WTC11 (cell line): ENCODE measurements at regions not wholly inside any gene's neighbourhood (a gene's known extent, or its start where the extent isn't known, plus 50 kb on each side); places are given as distances from the start of the nearest gene placed in this dataset.

Experiments used
- ATAC-seq: fragments of 200-7000 bp; cut with Tn5 transposase; 2 replicates; pipeline ENCODE4 v1.10.0; 2021; ENCODE audit warnings: mild to moderate bottlenecking, moderate library complexity
- CTCF ChIA-PET: fragments of 300-600 bp; sonication (Branson Sonifier 250); formaldehyde crosslinking; loops from one replicate; lab custom pipeline; 2021; ENCODE audit warnings: antibody characterized with exemption; lab: Charles Lee
- POLR2A ChIA-PET: fragments of 350-600 bp; sonication (Branson Sonifier 250); formaldehyde crosslinking; loops from one replicate; lab custom pipeline; 2021; ENCODE audit warnings: antibody characterized with exemption; lab: Charles Lee
- DNase-seq: peaks from one replicate; pipeline ENCODE4 v3.0.0; 2021; ENCODE audit warnings: low spot score
- H3K27ac Mint-ChIP-seq: 2 replicates; pipeline ENCODE4 v1.8.0; 2021; ENCODE audit warnings: mixed read lengths
- H3K27me3 Mint-ChIP-seq: 2 replicates; pipeline ENCODE4 v1.8.0; 2021; ENCODE audit warnings: low read depth, mild to moderate bottlenecking, moderate library complexity, mixed read lengths
- H3K36me3 Mint-ChIP-seq: 2 replicates; pipeline ENCODE4 v1.8.0; 2021; ENCODE audit warnings: mixed read lengths
- H3K4me1 Mint-ChIP-seq: 2 replicates; pipeline ENCODE4 v1.8.0; 2022; ENCODE audit warnings: mixed read lengths
- H3K4me3 Mint-ChIP-seq: 2 replicates; pipeline ENCODE4 v1.8.0; 2021; ENCODE audit warnings: mild to moderate bottlenecking, moderate library complexity, mixed read lengths
- H3K9me3 Mint-ChIP-seq: 2 replicates; pipeline ENCODE4 v1.8.0; 2021; ENCODE audit warnings: mixed read lengths
- AFF4 ChIP-seq: sonication (generic); formaldehyde crosslinking; IDR thresholded peaks from 2 replicates; pipeline ENCODE4 v1.8.1; 2023; ENCODE audit warnings: mild to moderate bottlenecking, missing genetic modification reagents, borderline replicate concordance
- AR ChIP-seq: fragments of 250-450 bp; sonication (Bioruptor Pico); IDR thresholded peaks from 2 replicates; pipeline ENCODE4 v1.9.0; 2021; ENCODE audit warnings: mild to moderate bottlenecking
- ATF1 ChIP-seq: sonication (generic); formaldehyde crosslinking; IDR thresholded peaks from 2 replicates; pipeline ENCODE4 v1.8.1; 2023; ENCODE audit warnings: mild to moderate bottlenecking, moderate library complexity, missing genetic modification reagents
- ATF2 ChIP-seq: sonication (generic); formaldehyde crosslinking; IDR thresholded peaks from 2 replicates; pipeline ENCODE4 v1.8.1; 2022; ENCODE audit warnings: low read depth, missing genetic modification reagents, borderline replicate concordance
- CDX4 ChIP-seq: fragments of 250-450 bp; sonication (Bioruptor Pico); IDR thresholded peaks from 2 replicates; pipeline ENCODE4 v1.9.0; 2021; ENCODE audit warnings: moderate library complexity, mild to moderate bottlenecking, inconsistent platforms, borderline replicate concordance
- GABPB1 ChIP-seq: sonication (generic); formaldehyde crosslinking; IDR thresholded peaks from 2 replicates; pipeline ENCODE4 v1.8.1; 2023; ENCODE audit warnings: mild to moderate bottlenecking, missing genetic modification reagents
- GTF2I ChIP-seq: fragments of 250-450 bp; sonication (Bioruptor Pico); conservative IDR thresholded peaks from 2 replicates; pipeline ENCODE4 v1.4.0; 2021; ENCODE audit warnings: mild to moderate bottlenecking
- MAX ChIP-seq: sonication (generic); formaldehyde crosslinking; IDR thresholded peaks from 2 replicates; pipeline ENCODE4 v1.8.0; 2022; ENCODE audit warnings: mild to moderate bottlenecking, missing genetic modification reagents
- NFYB ChIP-seq: sonication (generic); formaldehyde crosslinking; conservative IDR thresholded peaks from 2 replicates; pipeline ENCODE4 v1.8.0; 2022; ENCODE audit warnings: low read depth, missing genetic modification reagents
- OVOL2 ChIP-seq: fragments of 250-450 bp; sonication (Bioruptor Pico); IDR thresholded peaks from 2 replicates; pipeline ENCODE4 v1.9.0; 2021; ENCODE audit warnings: mild to moderate bottlenecking, borderline replicate concordance
- PRRX2 ChIP-seq: fragments of 250-450 bp; sonication (Bioruptor Pico); IDR thresholded peaks from 2 replicates; pipeline ENCODE4 v1.8.0; 2021; ENCODE audit warnings: mild to moderate bottlenecking
- RORB ChIP-seq: fragments of 250-450 bp; sonication (Bioruptor Pico); IDR thresholded peaks from 2 replicates; pipeline ENCODE4 v1.9.0; 2021; ENCODE audit warnings: mild to moderate bottlenecking
- SMAD3 ChIP-seq: sonication (generic); formaldehyde crosslinking; IDR thresholded peaks from 2 replicates; pipeline ENCODE4 v1.8.0; 2022; ENCODE audit warnings: missing genetic modification reagents, mild to moderate bottlenecking, borderline replicate concordance
- TCF7 ChIP-seq: sonication (generic); formaldehyde crosslinking; IDR thresholded peaks from 2 replicates; pipeline ENCODE4 v1.8.0; 2022; ENCODE audit warnings: mild to moderate bottlenecking, low read depth, missing genetic modification reagents, moderate library complexity
- ZNF416 ChIP-seq: fragments of 250-450 bp; sonication (Bioruptor Pico); IDR thresholded peaks from 2 replicates; pipeline ENCODE4 v1.9.0; 2021; ENCODE audit warnings: mild to moderate bottlenecking, inconsistent platforms
- ZNF425 ChIP-seq: fragments of 250-450 bp; sonication (Bioruptor Pico); conservative IDR thresholded peaks from 2 replicates; pipeline ENCODE4 v1.9.0; 2021; ENCODE audit warnings: mild to moderate bottlenecking

- TF ChIP-seq RORB (CRISPR knock-in tag) = no peak
- no peak for TF ChIP-seq CDX4 (CRISPR knock-in tag)
- TF ChIP-seq TCF7 (CRISPR knock-in tag) = no peak
- no peak for TF ChIP-seq OVOL2 (CRISPR knock-in tag)
- no peak for TF ChIP-seq PRRX2 (CRISPR knock-in tag)
- TF ChIP-seq NFYB (CRISPR knock-in tag) = no peak
- TF ChIP-seq AR (CRISPR knock-in tag) = no peak
- TF ChIP-seq ATF1 (CRISPR knock-in tag) = no peak
- no peak for TF ChIP-seq SMAD3 (CRISPR knock-in tag)
- TF ChIP-seq MAX (CRISPR knock-in tag) = no peak
- no peak for TF ChIP-seq GTF2I (CRISPR knock-in tag)
- no peak for TF ChIP-seq AFF4 (CRISPR knock-in tag)
- TF ChIP-seq ZNF425 (CRISPR knock-in tag) = no peak
- TF ChIP-seq GABPB1 (CRISPR knock-in tag) = no peak
- no peak for TF ChIP-seq ATF2 (CRISPR knock-in tag)
- no peak for TF ChIP-seq ZNF416 (CRISPR knock-in tag)
- ATAC-seq (no peak), DNase-seq (no peak)
- H3K27ac Mint-ChIP-seq = no peak overlapping the region
- no peaks in the 10 kb centered on the region for H3K36me3 Mint-ChIP-seq
- ChIA-PET CTCF (interaction anchor here (1.7 kb wide), 1 partner anchor 60 kb away, joined by 6 read pairs; the partner anchor contains the start of gene DAB2), POLR2A (no interaction called here)
- no peak overlapping the region for H3K4me3 Mint-ChIP-seq
- peaks cover 11% of the 10 kb centered on the region for H3K4me1 Mint-ChIP-seq
- no peaks in the 10 kb centered on the region for H3K27me3 Mint-ChIP-seq
- peaks cover 3% of the 10 kb centered on the region for H3K9me3 Mint-ChIP-seq
These were observed 59.9 kb upstream of the DAB2 start for GRCh38 chr5:39484673-39485072.
